GM18858 (cell line): ENCODE measurements at regions not wholly inside any gene's neighbourhood (a gene's known extent, or its start where the extent isn't known, plus 50 kb on each side); places are given as distances from the start of the nearest gene placed in this dataset.

ENCODE experiments used
- ATAC-seq: cut with Tn5 transposase; IDR thresholded peaks from one replicate; pipeline ENCODE4 v1.9.1; 2021; ENCODE audit not compliant: unreplicated experiment

DNA sequence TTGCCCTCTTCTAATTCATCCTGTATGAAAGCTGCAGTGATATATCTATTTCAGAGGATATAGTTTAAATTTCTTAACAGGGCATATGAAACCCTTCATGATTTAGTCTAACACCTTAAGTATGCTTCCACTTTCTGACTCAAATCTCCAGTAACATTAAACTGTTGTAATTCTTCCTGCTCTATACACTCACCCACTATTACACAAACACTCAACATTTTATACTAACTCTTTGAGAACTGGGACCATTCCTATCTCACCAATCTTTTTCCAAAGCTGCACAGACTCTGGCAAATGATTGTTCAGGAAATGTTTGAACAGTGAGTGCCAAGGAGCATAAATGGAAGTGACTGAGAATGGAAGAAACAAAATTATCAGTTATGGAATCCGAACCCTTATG, 560.4 kb upstream of the DPPA4 start:
- ATAC-seq = no peak

DNA sequence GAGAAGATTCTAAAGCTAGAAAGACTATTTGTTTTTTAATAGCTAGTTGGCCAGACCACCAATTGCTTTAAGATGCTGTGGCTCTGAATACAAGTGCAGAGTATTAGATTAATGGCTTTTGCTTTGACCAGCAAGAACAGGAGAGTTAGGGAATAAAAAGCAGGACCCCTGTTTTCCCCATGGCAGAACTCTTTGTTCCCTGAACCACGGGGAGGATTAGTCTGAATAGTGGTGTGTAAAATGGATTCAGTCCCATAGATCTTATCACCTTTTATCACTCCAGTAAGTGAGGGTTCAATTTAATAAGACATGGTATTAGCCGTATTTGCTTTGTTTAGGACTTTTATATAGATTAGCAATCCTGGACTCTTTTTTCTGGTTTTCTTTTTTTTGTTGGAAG, 562.6 kb upstream of the DPPA4 start:
- ATAC-seq = no peak

DNA sequence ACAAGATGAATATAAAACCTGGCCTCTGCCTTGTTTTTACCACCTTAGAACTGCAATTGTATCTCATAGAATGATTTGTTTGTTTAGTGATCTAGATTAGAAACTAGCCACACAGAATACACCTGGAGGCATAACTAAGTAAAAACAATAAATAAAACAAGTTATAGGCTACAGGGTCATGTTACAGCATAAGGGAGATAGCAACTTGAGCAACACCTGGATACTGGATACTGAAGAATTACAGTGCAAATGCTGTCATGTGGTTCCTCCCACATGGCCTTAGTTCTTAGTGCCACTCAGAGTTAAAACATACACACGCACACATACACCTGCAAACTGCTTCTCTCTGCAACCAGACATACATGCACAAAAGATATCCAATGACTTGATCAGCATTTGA, 563.4 kb upstream of the DPPA4 start:
- no peak for ATAC-seq

DNA sequence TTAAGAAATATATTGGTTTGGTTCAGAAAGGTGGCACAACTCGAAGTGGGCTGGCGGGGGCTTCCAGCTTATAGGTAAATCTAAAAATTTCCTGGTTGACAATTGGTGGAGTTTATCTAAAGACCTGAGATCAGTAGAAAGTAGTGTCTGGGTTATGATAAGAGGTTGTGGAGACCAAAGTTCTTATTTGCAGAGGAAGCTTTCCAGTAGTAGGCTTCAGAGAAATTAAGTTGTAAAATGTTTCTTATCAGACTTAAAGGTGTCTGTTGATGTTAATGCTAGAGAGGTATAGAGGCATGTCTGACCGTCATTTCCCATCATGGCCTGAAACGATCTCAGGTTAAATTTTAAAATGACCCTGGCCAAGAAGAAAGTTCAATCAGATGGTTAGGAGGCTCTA, 565.2 kb upstream of the DPPA4 start:
- ATAC-seq = no peak

DNA sequence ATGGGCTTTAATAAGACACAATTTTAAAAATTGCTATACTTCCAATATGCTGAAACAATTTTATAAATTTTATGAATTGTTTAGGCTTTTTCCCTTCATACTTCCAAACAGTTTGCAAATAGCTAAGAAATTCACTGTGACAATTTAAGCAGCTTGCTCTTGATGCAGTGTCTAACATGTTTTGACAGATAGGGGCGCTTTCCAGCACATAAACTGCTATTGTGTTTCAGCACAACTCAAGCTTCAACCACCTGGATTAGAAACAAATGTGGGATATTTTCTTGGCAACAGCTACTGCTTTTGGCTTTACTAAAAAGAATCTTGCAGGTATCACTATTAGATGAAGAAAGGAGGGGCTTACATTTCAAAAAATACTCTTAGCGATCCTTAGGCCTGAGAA, 565.8 kb upstream of the DPPA4 start:
- no peak for ATAC-seq

DNA sequence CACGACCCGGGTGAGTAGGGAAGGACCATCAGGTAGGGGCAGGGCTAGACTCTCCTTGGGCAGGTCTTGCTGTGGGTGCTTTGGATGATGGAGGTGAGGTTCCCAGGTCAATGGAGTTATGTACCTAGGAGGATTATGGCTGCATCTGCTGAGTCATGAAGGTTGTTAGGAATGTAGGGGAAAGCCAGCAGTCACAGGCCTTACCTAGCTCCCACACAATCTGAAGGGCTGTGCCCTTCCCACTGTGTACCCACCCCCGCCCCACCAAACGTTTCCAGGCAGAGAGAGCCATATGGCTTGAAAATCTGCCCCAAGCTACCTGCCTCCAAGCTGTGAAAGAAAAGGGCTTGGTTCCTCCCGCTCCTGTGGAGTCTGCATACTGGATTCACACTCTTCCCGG, 573.4 kb upstream of the DPPA4 start:
- ATAC-seq = no peak

DNA sequence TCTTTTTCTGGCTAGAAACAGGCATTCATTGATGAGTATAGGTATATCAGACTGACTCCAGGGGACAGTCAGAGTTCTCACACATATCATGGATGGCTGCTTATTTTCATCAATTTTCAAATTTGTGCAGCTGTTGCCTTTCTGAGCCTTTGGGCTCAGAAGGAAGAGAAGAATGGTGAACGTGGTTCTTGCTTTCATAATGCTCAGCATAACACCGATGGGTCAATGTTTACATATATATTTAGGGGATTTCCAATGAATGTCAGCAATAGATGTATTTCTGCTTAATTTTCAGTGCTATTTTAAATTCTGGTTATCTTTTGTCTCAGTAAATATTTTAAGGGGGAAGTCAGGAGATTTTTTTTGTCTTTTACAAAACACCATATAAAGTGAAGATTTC, 581.4 kb upstream of the DPPA4 start:
- no peak for ATAC-seq

DNA sequence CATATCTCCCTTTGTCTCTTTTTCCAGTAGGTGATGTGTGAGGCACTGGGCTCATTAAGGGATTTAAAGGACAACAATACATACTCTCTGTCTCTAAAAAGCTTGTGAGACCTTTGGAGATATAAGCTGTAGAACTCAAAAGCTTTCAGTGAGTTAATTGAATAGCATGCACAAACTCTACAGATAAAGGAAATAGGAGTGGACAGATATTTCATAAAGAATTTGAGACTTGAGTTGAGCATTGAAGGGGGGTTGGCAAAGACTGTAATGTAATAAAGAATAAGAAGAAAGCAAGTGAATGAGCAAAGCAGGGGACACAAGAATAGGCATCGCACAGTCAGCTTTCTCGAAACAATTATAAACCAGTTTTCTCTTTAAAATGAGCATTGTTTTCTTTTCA, 583.4 kb upstream of the DPPA4 start:
- ATAC-seq = no peak

DNA sequence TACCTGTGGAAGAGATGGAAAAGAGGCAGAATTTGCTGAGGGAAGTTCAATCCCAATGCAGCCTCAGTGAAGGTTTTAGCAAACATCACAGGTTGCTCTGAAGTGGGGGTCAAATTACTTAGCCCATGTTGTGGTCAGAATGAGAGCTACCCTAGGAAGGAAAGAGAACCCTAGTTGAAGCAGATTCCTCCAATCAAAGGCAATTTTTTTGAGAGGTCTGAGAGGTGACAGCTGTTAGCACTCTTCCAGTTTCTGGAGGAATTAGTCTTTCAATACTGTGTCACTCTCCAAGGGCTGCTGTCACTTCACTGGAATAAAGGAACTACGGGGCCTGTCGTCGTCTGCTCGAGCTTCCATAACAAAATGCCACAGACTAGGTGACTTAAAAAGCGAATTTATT, 584.2 kb upstream of the DPPA4 start:
- no peak for ATAC-seq

DNA sequence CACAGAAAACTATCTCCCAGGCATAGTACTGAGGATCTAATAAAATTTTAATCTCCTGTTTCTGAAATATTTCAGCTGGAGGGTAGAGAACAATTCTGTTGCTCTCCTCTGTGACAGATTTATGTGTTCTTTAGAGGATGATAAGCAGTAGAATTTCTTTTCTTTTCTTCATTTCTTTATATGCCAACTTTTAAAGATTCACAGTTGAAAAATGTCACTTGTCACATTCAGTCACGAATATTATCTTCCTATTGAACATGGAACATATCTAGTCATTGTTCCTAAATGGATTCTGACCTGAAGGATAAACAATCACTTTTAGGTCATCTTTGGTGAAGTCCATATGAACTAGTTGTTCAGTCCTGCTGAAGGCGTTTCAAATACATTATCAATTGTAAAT, 585.5 kb upstream of the DPPA4 start:
- no peak for ATAC-seq

DNA sequence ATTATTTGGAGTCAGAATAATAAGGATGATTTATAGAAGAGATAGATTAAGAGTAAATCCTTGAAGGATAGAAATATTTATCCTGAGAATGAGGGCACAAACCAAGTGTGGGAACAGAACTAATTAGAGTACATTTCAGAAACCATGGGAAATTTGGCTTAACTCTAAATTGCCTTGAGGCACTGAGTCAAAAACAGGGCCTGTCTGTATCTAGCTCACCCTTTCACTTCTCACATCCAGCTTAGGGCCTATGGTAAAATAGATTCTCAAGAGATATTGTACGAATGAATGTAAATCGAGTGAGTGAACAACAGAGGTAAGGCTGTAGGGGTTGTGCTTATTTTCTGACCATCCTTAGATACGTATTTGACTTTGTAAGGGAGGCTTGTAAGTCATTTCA, 586.1 kb upstream of the DPPA4 start:
- no peak for ATAC-seq

DNA sequence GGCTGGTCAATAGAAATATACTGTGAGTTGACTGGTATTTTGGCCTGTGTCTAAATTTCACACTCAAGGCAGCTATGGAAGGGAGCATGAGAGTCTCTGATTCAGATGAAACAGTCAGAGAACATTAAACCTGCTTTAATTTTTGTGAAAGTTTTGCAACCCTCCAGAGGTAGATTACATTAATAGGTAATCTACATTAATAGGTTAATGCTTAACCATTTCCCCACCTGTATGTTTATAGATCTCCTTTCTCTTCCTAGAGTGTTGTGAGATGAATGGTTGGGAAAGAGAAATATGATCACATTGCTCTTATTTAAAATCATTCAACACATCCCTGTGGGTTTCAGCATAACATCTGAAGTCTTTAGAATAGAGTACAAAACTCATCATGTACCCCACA, 586.9 kb upstream of the DPPA4 start:
- no peak for ATAC-seq

DNA sequence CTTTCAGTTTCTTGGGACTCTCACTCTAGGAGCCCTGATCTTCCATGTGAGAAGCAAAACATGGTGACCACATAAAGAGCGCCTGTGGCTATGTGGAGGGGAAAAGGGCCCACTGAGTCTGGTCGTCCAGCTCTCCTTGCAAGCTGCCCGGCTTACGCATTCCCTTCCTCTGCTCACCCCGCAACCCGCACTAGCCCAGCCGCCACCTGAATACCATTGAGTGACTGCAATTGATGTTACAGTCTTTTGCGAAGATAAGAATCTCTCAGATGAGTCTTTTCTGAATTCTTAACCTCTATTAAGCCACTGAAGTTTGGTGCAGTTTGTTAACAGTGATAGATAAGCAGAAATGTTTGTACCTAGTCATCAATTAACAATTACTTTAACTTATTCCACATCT, 589.0 kb upstream of the DPPA4 start:
- no peak for ATAC-seq

DNA sequence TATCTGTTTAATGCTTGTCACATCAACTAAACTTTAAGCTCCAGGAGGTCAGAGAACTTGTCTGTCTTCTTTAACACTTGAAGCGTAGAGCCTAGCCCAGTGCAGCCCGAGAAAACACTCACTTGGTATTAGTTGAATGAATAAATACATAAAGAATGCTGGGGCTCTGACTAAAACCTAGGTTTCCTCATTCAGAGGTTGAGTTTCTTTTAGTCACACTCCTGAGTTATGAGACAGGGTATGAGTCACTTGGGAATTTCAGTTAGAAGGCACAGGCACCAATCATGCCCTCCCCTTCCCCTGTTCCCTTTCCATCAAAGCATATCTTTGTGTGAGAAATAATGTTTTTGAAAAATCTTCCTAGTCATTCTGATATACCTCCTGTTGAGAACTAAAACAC, 589.8 kb upstream of the DPPA4 start:
- no peak for ATAC-seq

DNA sequence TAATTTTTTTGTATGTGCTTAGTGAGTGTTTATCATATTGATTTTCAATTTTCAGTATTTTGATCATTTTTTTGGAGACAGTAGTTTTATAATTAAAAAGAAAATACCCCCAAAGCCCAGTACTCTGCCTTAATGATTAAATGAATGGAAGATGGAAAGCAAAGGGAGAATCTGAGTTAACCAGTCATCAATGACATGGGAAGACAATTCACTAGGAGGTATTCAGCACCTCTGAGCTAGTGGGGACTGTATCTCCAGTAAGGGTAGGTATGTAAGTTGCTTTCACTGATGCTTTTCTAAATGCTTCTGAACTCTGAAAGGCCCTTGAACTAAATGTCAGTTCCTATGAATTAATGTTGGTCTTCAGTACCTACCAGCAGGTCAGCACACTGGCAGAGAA, 590.4 kb upstream of the DPPA4 start:
- ATAC-seq = no peak

DNA sequence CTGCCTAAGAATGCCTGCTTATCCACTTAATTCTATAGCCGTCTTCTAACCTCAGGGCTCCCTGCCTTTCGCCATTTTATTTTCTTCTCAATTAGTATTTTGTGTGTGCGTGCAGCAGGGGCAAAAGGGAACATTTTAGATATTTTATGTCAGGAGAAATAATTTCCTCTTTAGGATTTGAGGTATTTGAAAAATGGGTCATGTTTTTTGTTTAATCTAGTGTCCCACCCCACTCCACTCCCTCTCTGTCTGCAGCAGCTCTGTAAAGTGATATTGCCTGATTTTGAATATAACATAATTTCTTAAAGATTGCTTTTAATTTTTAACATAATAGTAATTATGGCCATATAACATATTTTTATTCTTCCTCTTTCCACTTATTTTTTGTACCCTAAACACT, 593.2 kb upstream of the DPPA4 start:
- no peak for ATAC-seq

DNA sequence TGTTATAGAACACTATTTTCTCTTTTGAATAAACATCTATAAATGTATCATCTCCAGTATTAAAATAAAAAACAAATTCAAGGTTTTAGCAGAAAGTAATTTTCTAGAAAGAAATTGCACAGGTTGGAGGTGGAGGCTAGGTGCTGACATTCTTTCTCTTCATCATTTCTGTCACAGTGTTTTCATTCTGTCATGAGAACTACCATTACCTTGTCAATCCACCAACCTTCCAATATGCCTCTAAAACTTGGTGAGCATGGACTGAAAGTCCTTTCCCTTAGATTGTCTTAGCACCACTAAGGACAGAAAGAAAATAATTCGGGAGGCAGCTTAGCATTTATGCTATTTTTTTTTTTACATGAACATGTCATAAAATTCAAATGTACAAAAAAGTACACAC, 596.2 kb upstream of the DPPA4 start:
- no peak for ATAC-seq

DNA sequence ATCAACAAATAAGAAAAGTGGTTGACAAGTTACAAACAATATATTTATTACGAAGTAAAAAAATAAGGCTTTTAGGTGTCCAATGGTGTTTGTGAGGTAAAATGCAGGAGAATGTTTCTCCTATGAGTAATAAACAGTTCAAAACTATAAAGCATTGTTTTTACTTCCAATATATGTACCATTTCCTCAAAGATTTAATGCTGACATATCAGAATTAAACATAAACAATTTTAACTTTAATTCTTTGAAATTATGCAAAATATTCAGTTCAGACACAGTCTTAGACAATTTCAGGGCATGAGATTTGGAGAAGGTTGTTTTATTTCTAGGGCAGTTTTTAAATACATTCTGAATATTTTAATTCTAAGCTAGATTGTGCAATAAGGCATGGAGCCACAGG, 602.5 kb upstream of the DPPA4 start:
- no peak for ATAC-seq

DNA sequence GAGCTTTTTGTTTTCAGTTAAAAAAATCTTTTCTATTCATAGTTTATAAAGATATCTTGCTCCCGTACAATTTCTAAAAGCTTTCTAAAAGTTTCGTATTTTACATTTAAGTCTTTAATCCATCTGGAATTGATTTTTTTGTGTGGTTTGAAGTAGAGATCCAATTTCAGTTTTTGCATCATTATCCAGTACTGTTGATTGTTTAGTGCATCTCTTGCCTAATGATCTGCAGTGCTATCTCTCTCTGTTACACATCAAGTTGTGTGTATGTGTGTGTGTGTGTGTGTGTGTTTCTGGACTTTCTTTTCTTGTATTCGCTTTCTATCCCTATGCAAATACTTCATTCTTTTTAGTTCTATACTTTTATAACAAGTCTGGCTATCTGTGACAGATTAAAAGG, 605.8 kb upstream of the DPPA4 start:
- ATAC-seq = no peak

DNA sequence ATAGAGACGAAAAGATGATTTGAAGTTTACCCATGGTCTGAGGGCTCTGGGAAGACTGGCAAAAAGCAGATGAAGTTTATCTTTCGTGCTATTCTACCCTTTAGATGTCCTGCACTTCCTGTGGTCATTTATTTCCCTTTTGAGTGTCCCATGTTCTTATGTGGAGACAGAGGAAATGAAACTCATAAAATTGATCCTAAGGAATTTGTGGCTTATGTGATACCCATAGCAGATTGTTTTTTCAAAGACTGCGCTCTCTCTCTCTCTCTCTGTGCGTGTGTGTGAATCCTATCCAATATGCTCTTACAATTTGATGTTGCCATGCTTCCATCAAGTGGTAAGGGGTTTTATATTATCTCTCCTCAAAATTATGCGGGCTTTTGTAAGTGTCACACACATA, 607.5 kb upstream of the DPPA4 start:
- no peak for ATAC-seq

DNA sequence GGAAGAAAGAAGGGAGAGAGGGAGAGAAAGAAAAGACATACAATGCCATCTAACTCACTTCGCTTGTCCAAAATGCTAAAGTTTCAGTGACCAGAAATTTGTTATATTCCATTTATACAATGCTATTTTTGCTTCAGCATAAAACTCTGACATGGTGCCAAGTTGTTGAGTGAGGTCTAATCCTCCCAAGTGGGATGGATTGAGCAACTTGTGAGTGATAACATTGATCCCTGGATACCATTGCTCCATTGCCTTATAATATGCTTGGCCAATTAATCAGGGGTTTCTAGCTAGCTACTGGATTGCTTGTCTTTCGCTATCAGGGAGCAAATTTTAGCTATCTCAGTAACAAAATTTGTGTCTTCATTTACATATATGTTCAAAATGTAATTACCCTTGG, 615.6 kb upstream of the DPPA4 start:
- ATAC-seq = no peak

DNA sequence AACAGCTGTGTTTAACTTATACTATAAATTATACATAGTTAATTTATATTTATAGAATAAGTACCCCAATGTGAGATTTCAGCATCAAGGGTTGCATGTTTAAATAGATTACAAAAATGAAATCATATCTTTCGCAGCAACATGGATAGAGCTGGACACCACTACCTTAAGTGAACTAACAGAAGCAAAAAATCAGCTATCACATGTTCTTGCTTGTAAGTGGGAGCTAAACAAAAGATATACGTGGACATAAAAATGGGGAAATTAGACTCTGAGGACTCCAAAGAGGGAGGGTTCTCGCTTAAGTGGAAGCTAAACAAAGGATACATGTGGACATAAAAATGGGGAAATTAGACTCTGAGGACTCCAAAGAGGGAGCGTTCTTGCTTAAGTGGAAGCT, 626.5 kb upstream of the DPPA4 start:
- ATAC-seq = no peak

DNA sequence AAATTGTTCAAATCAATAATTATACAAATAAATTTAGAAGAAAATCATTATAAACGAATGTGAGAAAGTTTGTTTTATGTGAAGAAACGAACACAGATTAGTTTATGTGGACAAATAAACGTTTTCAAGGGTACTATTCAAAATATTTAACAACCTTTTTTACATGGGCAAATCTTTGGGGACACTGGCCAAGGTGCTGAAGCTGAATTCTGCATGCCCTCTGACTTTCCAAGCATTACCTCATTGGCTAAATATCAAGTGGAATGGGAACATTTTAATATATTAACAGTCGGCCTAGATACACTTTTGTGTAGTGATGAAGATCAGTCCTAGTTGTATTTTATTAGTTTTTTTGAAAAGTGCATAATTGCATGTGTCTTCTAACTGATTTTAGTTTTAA, 636.4 kb upstream of the DPPA4 start:
- ATAC-seq = no peak

DNA sequence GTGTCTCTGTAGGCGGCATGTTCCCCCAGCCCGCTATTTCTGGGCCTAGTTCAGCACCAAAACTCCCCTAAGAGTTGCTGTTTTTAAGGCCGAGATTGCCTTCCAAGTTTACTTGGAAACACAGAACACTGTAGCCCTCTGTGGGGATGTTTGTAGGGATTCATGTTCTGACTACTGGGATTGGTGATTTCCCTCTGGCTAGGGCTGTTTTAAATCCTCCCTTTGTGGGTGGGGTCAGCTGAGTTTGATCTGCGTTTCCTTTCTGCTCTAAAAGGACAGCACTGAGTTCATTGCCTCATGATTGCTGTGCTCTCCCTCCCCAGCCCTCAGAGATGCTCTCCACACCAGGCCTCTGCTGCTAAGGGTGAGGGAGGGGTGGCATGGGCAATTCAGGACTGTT, 640.6 kb upstream of the DPPA4 start:
- no peak for ATAC-seq
